ENCODE measurements at regions not wholly inside any gene's neighbourhood (a gene's known extent, or its start where the extent isn't known, plus 50 kb on each side); places are given as distances from the start of the nearest gene placed in this dataset.

GRCh38 chr7:41755096-41755495, 52.2 kb upstream of the INHBA start:
- SMC1A ChIA-PET (ENCODE audit: uncharacterized antibody, unreplicated experiment), result no interaction called here
- Histone ChIP-seq H4K20me1 (ENCODE audit: control insufficient read depth, insufficient read depth) (no peaks in the 10 kb centered on the region), H3K27me3 (replicated peaks in 1 of 2; ENCODE audit: control insufficient read depth in 2 of 2, insufficient read depth in 2 of 2, low read length in 1 of 2) (no peaks in the 10 kb centered on the region), H3K4me1 (ENCODE audit: control insufficient read depth, insufficient read depth, low read length) (no peaks in the 10 kb centered on the region), H3K79me2 (ENCODE audit: control insufficient read depth, insufficient read depth, low read length) (no peaks in the 10 kb centered on the region), H3K4me3 (no peak overlapping the region), H2AFZ (ENCODE audit: control insufficient read depth, low read depth, low read length) (no peak overlapping the region), H3K4me2 (ENCODE audit: control insufficient read depth, insufficient read depth) (no peak overlapping the region), H3K27ac (ENCODE audit: control insufficient read depth, insufficient read depth) (no peak overlapping the region), H3K36me3 (ENCODE audit: control insufficient read depth in 2 of 2, insufficient read depth in 2 of 2, low read length in 1 of 2) (no peaks in the 10 kb centered on the region), H3K9me3 (replicated peaks; ENCODE audit: control insufficient read depth, insufficient read depth, low read length) (no peaks in the 10 kb centered on the region; the same call in 1 of the 3 replicates), H3K9ac (ENCODE audit: control insufficient read depth, insufficient read depth, low read length) (no peak overlapping the region)
- RAD21 ChIA-PET (ENCODE audit: unreplicated experiment), result no interaction called here
- no TSS peak for BruUV-seq (replicated peaks)
- POLR2A ChIA-PET, result no interaction called here
- intact Hi-C loops (cut with micrococcal nuclease; ENCODE audit: unreplicated experiment), result no loop called here
- FAIRE-seq (no peak), ATAC-seq (no peak), DNase-seq (ENCODE audit: low read depth, low spot score) (no peak)
- CTCF ChIA-PET, result interaction anchor here (0.6 kb wide), 1 partner anchor 752 kb away, joined by 3 read pairs; no protein-coding TSS in a partner anchor
- 5% methylated on average over 1 of the region's 1 CpG for WGBS (ENCODE audit: insufficient coverage, insufficient replicate concordance, low lambda C conversion rate, missing lambda C conversion rate)
- in situ Hi-C loops (cut with MboI), result no loop called here
- TF ChIP-seq TAF1 (IDR thresholded peaks at IDR 0.05; ENCODE audit: borderline replicate concordance, low read depth, low read length), result no peak
- TF ChIP-seq HSF1 (IDR thresholded peaks at IDR 0.05; ENCODE audit: low read depth, low read length), result no peak
- TF ChIP-seq HCFC1 (IDR thresholded peaks at IDR 0.05; ENCODE audit: low read length), result no peak
- TF ChIP-seq ZBTB11 (CRISPR knock-in tag; IDR thresholded peaks at IDR 0.05), result no peak
- no peak for TF ChIP-seq IRF5 (IDR thresholded peaks at IDR 0.05; ENCODE audit: borderline replicate concordance)
- TF ChIP-seq NFYB (IDR thresholded peaks at IDR 0.05; ENCODE audit: insufficient read depth, low read depth, low read length), result no peak
- no peak for TF ChIP-seq CHD2 (IDR thresholded peaks at IDR 0.05; ENCODE audit: borderline replicate concordance, low read depth, low read length)
- TF ChIP-seq CBX5 (IDR thresholded peaks at IDR 0.05; ENCODE audit: low read depth), result no peak
- no peak for TF ChIP-seq CHD4 (IDR thresholded peaks at IDR 0.05)
- TF ChIP-seq HDAC6 (IDR thresholded peaks at IDR 0.05; ENCODE audit: unreplicated experiment), result no peak
- no peak for TF ChIP-seq BHLHE40 (IDR thresholded peaks at IDR 0.05; ENCODE audit: borderline replicate concordance in 1 of 2, low read depth in 2 of 2, low read length in 1 of 2)
- no peak for TF ChIP-seq NFIC (IDR thresholded peaks at IDR 0.05; ENCODE audit: low read depth, low read length)
- no peak for TF ChIP-seq NKRF (conservative IDR thresholded peaks at IDR 0.05)
- TF ChIP-seq CHD1 (IDR thresholded peaks at IDR 0.05; ENCODE audit: low read depth, low read length), result no peak
- no peak for TF ChIP-seq ATF3 (IDR thresholded peaks at IDR 0.05; ENCODE audit: borderline replicate concordance, extremely low read depth, low read depth, low read length)
